Thoracic aorta (tissue), 2 donors: ENCODE measurements at regions not wholly inside any gene's neighbourhood (a gene's known extent, or its start where the extent isn't known, plus 50 kb on each side); places are given as distances from the start of the nearest gene placed in this dataset.

ENCODE experiments used
- ATAC-seq: fragments of 150-250 bp; one replicate; pipeline ENCODE4 v1.8.0; 2017; ENCODE audit warnings: low read depth; ENCODE audit not compliant: insufficient number of reproducible peaks, low FRiP score
- DNase-seq: peaks from one replicate; pipeline ENCODE4 v3.0.0-alpha.2; 2020; ENCODE audit warnings: low spot score
- H3K27ac ChIP-seq, 2 donors: fragments of 200-600 bp; sonication (generic); 1 replicate in 1 of 2; 2 replicates in 1 of 2; pipeline ENCODE4 v1.5.1; 2016; ENCODE audit warnings: mild to moderate bottlenecking in 2 of 2, moderate library complexity in 2 of 2
- H3K27me3 ChIP-seq: fragments of 200-600 bp; sonication (generic); replicated peaks from 2 replicates; pipeline ENCODE4 v1.6.0; 2016; ENCODE audit warnings: mild to moderate bottlenecking; ENCODE audit not compliant: insufficient read depth
- H3K36me3 ChIP-seq: fragments of 200-600 bp; sonication (generic); one replicate; pipeline ENCODE4 v1.5.1; 2016
- H3K4me1 ChIP-seq, 2 donors: fragments of 200-600 bp; sonication (generic); 1 replicate in 1 of 2; 2 replicates in 1 of 2; pipeline versions ENCODE4 v1.5.1 to v1.6.0; 2016; ENCODE audit warnings: low read depth in 2 of 2, mild to moderate bottlenecking in 1 of 2; ENCODE audit not compliant: control insufficient read depth in 1 of 2
- H3K4me3 ChIP-seq: fragments of 200-600 bp; sonication (generic); 2 replicates; pipeline ENCODE4 v1.5.1; 2016; ENCODE audit warnings: mild to moderate bottlenecking
- H3K9me3 ChIP-seq: fragments of 200-600 bp; sonication (generic); 2 replicates; pipeline ENCODE4 v1.5.1; 2016
- TF ChIP-seq, protein P1 (sequence below): fragments of 200-600 bp; sonication (generic); IDR thresholded peaks from one replicate; pipeline ENCODE4 v1.5.1; 2019; ENCODE audit warnings: antibody characterized with exemption

DNA sequence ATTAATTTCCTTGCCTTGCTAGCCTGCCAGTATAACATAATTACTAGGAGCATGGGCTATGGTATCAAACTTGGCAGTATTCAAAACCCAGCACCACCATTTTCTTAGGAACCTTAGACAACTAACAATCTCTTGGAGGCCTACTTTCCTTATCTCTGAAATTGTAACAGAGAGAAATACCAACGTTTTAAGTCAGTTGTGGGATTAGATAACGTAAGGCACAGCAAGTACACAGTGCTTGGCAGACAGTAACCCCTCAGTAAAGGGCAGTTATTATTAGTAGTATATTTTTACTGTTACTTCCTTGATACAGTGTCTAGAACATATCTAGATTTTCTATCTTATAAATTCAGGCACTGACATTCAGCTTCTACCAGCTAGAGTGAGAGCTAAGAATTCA lies 309.6 kb downstream of the ACTL7B start:
- no peak for DNase-seq
- H3K36me3 ChIP-seq = no peaks in the 10 kb centered on the region
- no peak for ATAC-seq
- H3K9me3 ChIP-seq = no peaks in the 10 kb centered on the region
- TF ChIP-seq, protein P1, sequence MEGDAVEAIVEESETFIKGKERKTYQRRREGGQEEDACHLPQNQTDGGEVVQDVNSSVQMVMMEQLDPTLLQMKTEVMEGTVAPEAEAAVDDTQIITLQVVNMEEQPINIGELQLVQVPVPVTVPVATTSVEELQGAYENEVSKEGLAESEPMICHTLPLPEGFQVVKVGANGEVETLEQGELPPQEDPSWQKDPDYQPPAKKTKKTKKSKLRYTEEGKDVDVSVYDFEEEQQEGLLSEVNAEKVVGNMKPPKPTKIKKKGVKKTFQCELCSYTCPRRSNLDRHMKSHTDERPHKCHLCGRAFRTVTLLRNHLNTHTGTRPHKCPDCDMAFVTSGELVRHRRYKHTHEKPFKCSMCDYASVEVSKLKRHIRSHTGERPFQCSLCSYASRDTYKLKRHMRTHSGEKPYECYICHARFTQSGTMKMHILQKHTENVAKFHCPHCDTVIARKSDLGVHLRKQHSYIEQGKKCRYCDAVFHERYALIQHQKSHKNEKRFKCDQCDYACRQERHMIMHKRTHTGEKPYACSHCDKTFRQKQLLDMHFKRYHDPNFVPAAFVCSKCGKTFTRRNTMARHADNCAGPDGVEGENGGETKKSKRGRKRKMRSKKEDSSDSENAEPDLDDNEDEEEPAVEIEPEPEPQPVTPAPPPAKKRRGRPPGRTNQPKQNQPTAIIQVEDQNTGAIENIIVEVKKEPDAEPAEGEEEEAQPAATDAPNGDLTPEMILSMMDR = no peak
- H3K27me3 ChIP-seq = no peaks in the 10 kb centered on the region
- H3K4me1 ChIP-seq = no peaks in the 10 kb centered on the region
- H3K4me3 ChIP-seq = no peak overlapping the region
- no peak overlapping the region for H3K27ac ChIP-seq

DNA sequence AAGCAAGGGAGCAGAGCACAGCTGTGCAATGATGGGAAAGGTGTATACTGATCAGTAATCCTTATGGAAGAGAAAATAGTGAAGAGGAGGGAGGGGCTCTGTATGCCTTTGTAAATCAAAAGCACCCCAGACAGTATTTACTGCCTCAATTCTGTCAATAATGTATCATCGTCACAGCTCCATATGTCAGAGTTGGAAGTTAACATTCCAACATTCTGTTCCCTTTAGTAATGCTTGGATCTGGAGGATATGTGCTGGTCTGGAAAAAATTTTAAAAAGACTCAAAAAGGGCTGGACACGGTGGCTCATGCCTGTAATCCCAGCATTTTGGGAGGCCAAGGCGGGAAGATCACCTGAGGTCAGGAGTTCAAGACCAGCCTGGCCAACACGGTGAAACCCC lies 310.4 kb downstream of the ACTL7B start:
- no peaks in the 10 kb centered on the region for H3K36me3 ChIP-seq
- no peaks in the 10 kb centered on the region for H3K9me3 ChIP-seq
- no peaks in the 10 kb centered on the region for H3K27me3 ChIP-seq
- H3K27ac ChIP-seq = no peak overlapping the region
- no peak for DNase-seq
- no peaks in the 10 kb centered on the region for H3K4me1 ChIP-seq
- no peak for ATAC-seq
- TF ChIP-seq, protein P1 = no peak
- no peak overlapping the region for H3K4me3 ChIP-seq

DNA sequence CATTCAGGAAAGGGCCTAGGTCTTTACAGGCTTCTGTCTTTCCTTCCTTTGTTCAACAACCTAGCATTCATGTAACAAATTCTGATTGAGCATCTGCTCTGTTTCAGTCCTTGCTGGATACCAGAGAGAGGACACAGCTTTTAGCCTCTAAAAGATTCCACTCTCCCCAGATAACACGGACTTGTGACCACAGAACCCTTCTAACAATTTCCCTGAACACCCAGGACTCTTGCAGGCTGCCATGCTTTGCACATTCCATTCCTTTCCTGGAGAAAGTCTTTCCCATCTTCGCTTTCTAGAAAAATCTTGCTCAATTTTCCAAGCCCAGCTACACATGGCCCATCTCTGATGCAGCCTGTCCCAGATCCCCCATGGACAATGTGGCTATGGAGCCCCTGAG lies 310.9 kb downstream of the ACTL7B start:
- Histone ChIP-seq H3K27me3 (no peaks in the 10 kb centered on the region), H3K4me3 (no peak overlapping the region), H3K27ac (no peak overlapping the region), H3K9me3 (no peaks in the 10 kb centered on the region), H3K4me1 (no peaks in the 10 kb centered on the region), H3K36me3 (no peaks in the 10 kb centered on the region)
- TF ChIP-seq, protein P1 = no peak
- no peak for ATAC-seq
- no peak for DNase-seq

DNA sequence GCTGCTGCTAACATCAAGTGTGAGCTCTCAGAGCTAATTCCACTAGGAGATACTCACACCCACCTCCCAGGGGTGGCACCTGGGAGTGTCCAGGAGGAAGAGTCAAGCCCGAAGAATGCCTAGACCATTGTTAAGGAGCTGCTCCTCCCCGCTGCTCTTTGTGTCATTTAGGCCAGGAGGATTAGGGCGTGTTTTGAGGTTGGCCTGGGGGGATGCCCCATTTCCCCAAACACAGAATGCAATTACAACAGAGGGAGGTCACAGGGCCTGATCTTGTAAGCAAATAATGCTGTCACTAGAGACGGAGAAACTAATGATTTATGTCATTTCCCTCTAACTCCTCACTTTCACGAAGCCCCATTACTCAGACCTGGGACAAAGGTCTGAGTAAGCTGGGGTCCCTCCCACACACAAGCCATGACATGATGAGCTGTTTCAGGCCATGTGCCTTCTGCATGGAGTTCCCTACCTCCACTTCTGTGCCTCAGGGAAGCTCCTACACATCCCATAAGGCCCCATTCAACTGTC lies 312.5 kb downstream of the ACTL7B start:
- Histone ChIP-seq H3K36me3 (no peaks in the 10 kb centered on the region), H3K4me1 (no peaks in the 10 kb centered on the region), H3K4me3 (no peak overlapping the region), H3K27me3 (no peaks in the 10 kb centered on the region), H3K27ac (no peak overlapping the region), H3K9me3 (no peaks in the 10 kb centered on the region)
- DNase-seq (no peak), ATAC-seq (no peak)
- TF ChIP-seq, protein P1 = no peak

DNA sequence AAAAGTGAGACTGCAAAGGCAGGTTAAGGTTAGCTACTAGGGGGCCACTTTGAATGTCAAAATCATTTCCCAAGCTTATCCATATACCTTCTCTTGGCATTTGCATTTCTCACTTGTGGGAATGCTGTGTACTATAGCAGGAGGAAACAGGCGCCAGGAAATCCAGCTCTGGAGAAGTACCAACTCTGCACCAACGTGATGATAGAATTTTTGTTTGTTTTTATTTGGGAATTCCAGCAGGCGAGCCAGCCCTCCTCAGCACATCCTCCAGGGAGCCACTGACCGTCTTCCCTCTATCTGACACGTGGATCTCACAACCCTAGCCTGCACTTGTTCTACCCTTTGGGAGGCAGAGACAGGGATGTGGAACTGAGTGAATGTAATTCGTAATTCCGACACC lies 318.0 kb downstream of the ACTL7B start:
- H3K27me3 ChIP-seq = no peaks in the 10 kb centered on the region
- no peaks in the 10 kb centered on the region for H3K4me1 ChIP-seq
- DNase-seq (no peak), ATAC-seq (no peak)
- H3K4me3 ChIP-seq = no peak overlapping the region
- TF ChIP-seq, protein P1 = no peak
- no peaks in the 10 kb centered on the region for H3K9me3 ChIP-seq
- H3K27ac ChIP-seq = no peak overlapping the region
- no peaks in the 10 kb centered on the region for H3K36me3 ChIP-seq
